ENCODE measurements at regions not wholly inside any gene's neighbourhood (a gene's known extent, or its start where the extent isn't known, plus 50 kb on each side); places are given as distances from the start of the nearest gene placed in this dataset.
"Not testable (repeated sequence)": the region's sequence is repeated elsewhere in the genome, so short reads cannot be mapped to it uniquely, and the experiment has no call there.

- Histone ChIP-seq H3K36me3 (ENCODE audit: insufficient read depth, low read length) (no peaks in the 10 kb centered on the region), H3K9me3 (ENCODE audit: low read length) (no peaks in the 10 kb centered on the region), H4K20me1 (ENCODE audit: insufficient read depth, low read depth, low read length) (no peaks in the 10 kb centered on the region), H3K4me1 (ENCODE audit: low read length) (no peaks in the 10 kb centered on the region), H3K9ac (ENCODE audit: low read length) (no peak overlapping the region), H3K4me2 (ENCODE audit: low read depth, low read length, poor library complexity, severe bottlenecking) (no peak overlapping the region), H3K4me3 (ENCODE audit: low read length) (no peak overlapping the region), H2AFZ (ENCODE audit: low read length) (no peak overlapping the region), H3K79me2 (ENCODE audit: low read length) (no peaks in the 10 kb centered on the region), H3K9me2 (replicated peaks; ENCODE audit: insufficient read depth, low read length) (no peaks in the 10 kb centered on the region), H3K27me3 (ENCODE audit: low read length) (no peaks in the 10 kb centered on the region), H3K27ac (ENCODE audit: low read length) (no peak overlapping the region)
- DNase-seq = no peak
Observed at GRCh38 chr7:23925088-23925487, 215.1 kb downstream of the STK31 start.

GRCh38 chr7:23927709-23928417 is 217.8 kb downstream of the STK31 start:
- Histone ChIP-seq H2AFZ (ENCODE audit: low read length) (no peak overlapping the region), H3K36me3 (ENCODE audit: insufficient read depth, low read length) (no peaks in the 10 kb centered on the region), H3K4me3 (ENCODE audit: low read length) (no peak overlapping the region), H3K27ac (ENCODE audit: low read length) (no peak overlapping the region), H3K27me3 (ENCODE audit: low read length) (no peaks in the 10 kb centered on the region), H4K20me1 (ENCODE audit: insufficient read depth, low read depth, low read length) (no peaks in the 10 kb centered on the region), H3K9me2 (replicated peaks; ENCODE audit: insufficient read depth, low read length) (no peaks in the 10 kb centered on the region), H3K4me2 (ENCODE audit: low read depth, low read length, poor library complexity, severe bottlenecking) (no peak overlapping the region), H3K4me1 (ENCODE audit: low read length) (no peaks in the 10 kb centered on the region), H3K9ac (ENCODE audit: low read length) (no peak overlapping the region), H3K9me3 (ENCODE audit: low read length) (no peaks in the 10 kb centered on the region), H3K79me2 (ENCODE audit: low read length) (no peaks in the 10 kb centered on the region)
- no peak for DNase-seq

GRCh38 chr7:23928418-23928775 is 218.4 kb downstream of the STK31 start:
- H4K20me1 ChIP-seq (ENCODE audit: insufficient read depth, low read depth, low read length) = no peaks in the 10 kb centered on the region
- H3K4me2 ChIP-seq (ENCODE audit: low read depth, low read length, poor library complexity, severe bottlenecking) = no peak overlapping the region
- no peak overlapping the region for H3K4me3 ChIP-seq (ENCODE audit: low read length)
- no peaks in the 10 kb centered on the region for H3K36me3 ChIP-seq (ENCODE audit: insufficient read depth, low read length)
- H3K79me2 ChIP-seq (ENCODE audit: low read length) = no peaks in the 10 kb centered on the region
- no peaks in the 10 kb centered on the region for H3K4me1 ChIP-seq (ENCODE audit: low read length)
- H3K27me3 ChIP-seq (ENCODE audit: low read length) = no peaks in the 10 kb centered on the region
- DNase-seq = no peak
- H3K9me2 ChIP-seq (replicated peaks; ENCODE audit: insufficient read depth, low read length) = no peaks in the 10 kb centered on the region
- no peak overlapping the region for H2AFZ ChIP-seq (ENCODE audit: low read length)
- no peaks in the 10 kb centered on the region for H3K9me3 ChIP-seq (ENCODE audit: low read length)
- H3K9ac ChIP-seq (ENCODE audit: low read length) = no peak overlapping the region
- H3K27ac ChIP-seq (ENCODE audit: low read length) = no peak overlapping the region

- Histone ChIP-seq H3K4me1 (ENCODE audit: low read length) (no peaks in the 10 kb centered on the region), H3K27ac (ENCODE audit: low read length) (no peak overlapping the region), H3K79me2 (ENCODE audit: low read length) (no peaks in the 10 kb centered on the region), H2AFZ (ENCODE audit: low read length) (no peak overlapping the region), H3K27me3 (ENCODE audit: low read length) (no peaks in the 10 kb centered on the region), H3K9me2 (replicated peaks; ENCODE audit: insufficient read depth, low read length) (no peaks in the 10 kb centered on the region), H3K9ac (ENCODE audit: low read length) (no peak overlapping the region), H3K9me3 (ENCODE audit: low read length) (no peaks in the 10 kb centered on the region), H3K4me3 (ENCODE audit: low read length) (no peak overlapping the region), H4K20me1 (ENCODE audit: insufficient read depth, low read depth, low read length) (no peaks in the 10 kb centered on the region), H3K4me2 (ENCODE audit: low read depth, low read length, poor library complexity, severe bottlenecking) (no peak overlapping the region), H3K36me3 (ENCODE audit: insufficient read depth, low read length) (no peaks in the 10 kb centered on the region)
- DNase-seq = no peak
Observed at GRCh38 chr7:23930312-23930711, 220.3 kb downstream of the STK31 start.

- no peaks in the 10 kb centered on the region for H3K79me2 ChIP-seq (ENCODE audit: low read length)
- H3K9me3 ChIP-seq (ENCODE audit: low read length) = no peaks in the 10 kb centered on the region
- no peak overlapping the region for H3K9ac ChIP-seq (ENCODE audit: low read length)
- H2AFZ ChIP-seq (ENCODE audit: low read length) = no peak overlapping the region
- H3K27me3 ChIP-seq (ENCODE audit: low read length) = no peaks in the 10 kb centered on the region
- H3K4me1 ChIP-seq (ENCODE audit: low read length) = no peaks in the 10 kb centered on the region
- H3K4me3 ChIP-seq (ENCODE audit: low read length) = no peak overlapping the region
- no peak for DNase-seq
- H3K36me3 ChIP-seq (ENCODE audit: insufficient read depth, low read length) = no peaks in the 10 kb centered on the region
- H4K20me1 ChIP-seq (ENCODE audit: insufficient read depth, low read depth, low read length) = no peaks in the 10 kb centered on the region
- no peak overlapping the region for H3K27ac ChIP-seq (ENCODE audit: low read length)
- no peaks in the 10 kb centered on the region for H3K9me2 ChIP-seq (replicated peaks; ENCODE audit: insufficient read depth, low read length)
- H3K4me2 ChIP-seq (ENCODE audit: low read depth, low read length, poor library complexity, severe bottlenecking) = no peak overlapping the region
Observed at GRCh38 chr7:23931633-23932032, 221.6 kb downstream of the STK31 start.

GRCh38 chr7:23938215-23938614 is 228.2 kb downstream of the STK31 start:
- Histone ChIP-seq H3K9ac (ENCODE audit: low read length) (no peak overlapping the region), H3K4me2 (ENCODE audit: low read depth, low read length, poor library complexity, severe bottlenecking) (no peak overlapping the region), H4K20me1 (ENCODE audit: insufficient read depth, low read depth, low read length) (no peaks in the 10 kb centered on the region), H3K27ac (ENCODE audit: low read length) (no peak overlapping the region), H3K4me1 (ENCODE audit: low read length) (no peaks in the 10 kb centered on the region), H3K36me3 (ENCODE audit: insufficient read depth, low read length) (no peaks in the 10 kb centered on the region), H2AFZ (ENCODE audit: low read length) (no peak overlapping the region), H3K4me3 (ENCODE audit: low read length) (no peak overlapping the region), H3K27me3 (ENCODE audit: low read length) (no peaks in the 10 kb centered on the region), H3K79me2 (ENCODE audit: low read length) (no peaks in the 10 kb centered on the region), H3K9me2 (replicated peaks; ENCODE audit: insufficient read depth, low read length) (no peaks in the 10 kb centered on the region), H3K9me3 (ENCODE audit: low read length) (no peaks in the 10 kb centered on the region)
- no peak for DNase-seq

- Histone ChIP-seq H3K9me2 (replicated peaks; ENCODE audit: insufficient read depth, low read length) (no peaks in the 10 kb centered on the region), H2AFZ (ENCODE audit: low read length) (no peak overlapping the region), H3K79me2 (ENCODE audit: low read length) (no peaks in the 10 kb centered on the region), H3K27ac (ENCODE audit: low read length) (no peak overlapping the region), H3K4me2 (ENCODE audit: low read depth, low read length, poor library complexity, severe bottlenecking) (no peak overlapping the region), H4K20me1 (ENCODE audit: insufficient read depth, low read depth, low read length) (no peaks in the 10 kb centered on the region), H3K9me3 (ENCODE audit: low read length) (no peaks in the 10 kb centered on the region), H3K4me3 (ENCODE audit: low read length) (no peak overlapping the region), H3K27me3 (ENCODE audit: low read length) (no peaks in the 10 kb centered on the region), H3K9ac (ENCODE audit: low read length) (no peak overlapping the region), H3K36me3 (ENCODE audit: insufficient read depth, low read length) (no peaks in the 10 kb centered on the region), H3K4me1 (ENCODE audit: low read length) (no peaks in the 10 kb centered on the region)
- DNase-seq = peak; percentile 71
Observed at GRCh38 chr7:23938937-23939552, 229.0 kb downstream of the STK31 start.

- not testable (repeated sequence) for H3K9ac ChIP-seq (ENCODE audit: low read length); H3K9me3 ChIP-seq (ENCODE audit: low read length); H3K79me2 ChIP-seq (ENCODE audit: low read length); H3K36me3 ChIP-seq (ENCODE audit: insufficient read depth, low read length); H3K27ac ChIP-seq (ENCODE audit: low read length); DNase-seq; H3K9me2 ChIP-seq (replicated peaks; ENCODE audit: insufficient read depth, low read length); H3K27me3 ChIP-seq (ENCODE audit: low read length); H2AFZ ChIP-seq (ENCODE audit: low read length); H3K4me3 ChIP-seq (ENCODE audit: low read length); H4K20me1 ChIP-seq (ENCODE audit: insufficient read depth, low read depth, low read length); H3K4me1 ChIP-seq (ENCODE audit: low read length); H3K4me2 ChIP-seq (ENCODE audit: low read depth, low read length, poor library complexity, severe bottlenecking)
Observed at GRCh38 chr7:23939747-23940146, 229.7 kb downstream of the STK31 start.

All from Karpas-422 (cell line).